ENCODE measurements at regions not wholly inside any gene's neighbourhood (a gene's known extent, or its start where the extent isn't known, plus 50 kb on each side); places are given as distances from the start of the nearest gene placed in this dataset.

DNA sequence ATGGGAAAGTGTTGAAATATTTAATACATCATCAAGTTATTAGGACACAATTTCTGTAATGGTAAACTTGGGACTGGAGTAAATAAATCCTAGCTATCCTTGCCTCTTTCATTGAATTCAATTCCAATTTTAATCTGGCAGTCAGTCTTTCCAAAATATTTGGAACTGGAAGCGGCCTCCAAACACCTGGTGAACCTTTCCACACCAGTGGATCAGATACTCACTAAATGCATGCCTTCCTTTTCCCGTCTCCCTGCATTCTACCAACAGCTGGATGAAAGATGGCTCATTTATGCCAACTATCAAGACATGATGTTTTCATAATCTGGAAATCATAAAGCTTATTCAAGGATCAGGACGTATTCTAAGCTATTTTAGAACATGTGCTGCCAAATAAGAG is 488.2 kb upstream of the SPHKAP start:
- FAIRE-seq (no peak), DNase-seq (ENCODE audit: low spot score in 2 of 2) (no peak)

DNA sequence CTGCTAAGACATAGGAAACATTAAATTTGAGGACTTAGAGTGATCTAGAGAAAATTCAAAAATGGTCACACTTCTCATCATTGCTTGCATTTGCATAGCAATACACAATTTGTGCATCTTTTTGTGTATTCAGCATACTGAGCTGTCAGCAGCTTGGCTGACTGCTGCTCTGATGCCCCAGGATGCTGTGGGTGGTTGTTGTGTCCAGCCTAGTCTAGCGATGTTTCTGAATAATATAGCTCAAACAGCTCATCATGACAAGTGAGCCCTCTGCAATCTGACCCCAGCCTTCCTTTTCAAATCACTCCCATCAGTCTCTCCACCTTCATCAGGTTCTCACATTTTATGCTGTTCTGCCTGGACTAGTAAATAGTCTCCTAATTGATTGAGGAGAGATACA is 483.7 kb upstream of the SPHKAP start:
- no peak for FAIRE-seq

DNA sequence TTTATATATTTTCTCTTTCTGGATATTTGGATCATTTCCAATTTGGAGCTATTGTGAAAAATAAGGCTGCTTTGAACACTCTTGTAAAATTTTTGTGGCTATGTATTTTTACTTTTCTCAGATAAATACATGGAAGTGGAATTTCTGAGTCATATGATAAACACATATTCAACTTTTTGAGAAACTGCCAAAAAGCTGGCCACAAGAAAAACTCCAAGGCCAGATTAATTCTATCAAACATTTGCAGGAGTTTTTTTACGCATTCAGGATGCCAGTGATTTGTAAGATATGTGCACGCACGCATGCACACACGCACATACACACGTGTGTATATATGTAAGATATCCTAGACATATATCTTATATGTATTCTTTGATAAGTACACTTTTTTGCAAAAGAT is 477.5 kb upstream of the SPHKAP start:
- no peak for DNase-seq (ENCODE audit: low spot score in 2 of 2)
- FAIRE-seq = no peak

More for the DNA sequence above, 483.7 kb upstream of the SPHKAP start:
- DNase-seq (ENCODE audit: low spot score in 2 of 2) = no peak

DNA sequence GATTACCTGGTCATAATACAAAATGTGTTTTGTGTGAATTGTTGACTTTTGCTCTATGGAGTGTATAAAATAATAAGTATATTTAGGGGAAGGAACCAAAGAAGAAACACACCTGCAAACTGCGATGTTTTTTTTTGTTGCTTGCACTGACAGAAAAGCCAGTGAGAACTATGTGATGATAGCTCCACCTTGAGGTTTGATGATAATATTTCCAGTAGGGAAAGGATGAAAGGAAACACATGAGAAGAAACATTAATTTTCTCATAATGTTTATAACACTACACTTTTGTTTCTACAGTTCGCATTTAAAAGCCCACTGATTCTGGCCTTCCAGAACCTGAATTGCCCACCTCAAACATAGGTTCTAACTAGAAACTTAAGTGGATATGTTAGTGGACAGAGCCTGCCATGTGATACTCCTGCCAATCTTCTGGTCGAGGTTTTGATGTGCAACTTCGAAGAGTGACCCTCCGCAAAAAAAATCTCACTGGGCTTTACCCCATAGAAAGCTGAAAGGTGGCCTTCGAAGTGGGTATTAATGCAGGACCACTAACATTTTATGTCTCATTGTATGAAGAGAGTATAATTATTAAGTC is 476.4 kb upstream of the SPHKAP start:
- peak; percentile 72 for FAIRE-seq
- DNase-seq (ENCODE audit: low spot score in 2 of 2) = peak in 1 of 2 donors; percentile 6

DNA sequence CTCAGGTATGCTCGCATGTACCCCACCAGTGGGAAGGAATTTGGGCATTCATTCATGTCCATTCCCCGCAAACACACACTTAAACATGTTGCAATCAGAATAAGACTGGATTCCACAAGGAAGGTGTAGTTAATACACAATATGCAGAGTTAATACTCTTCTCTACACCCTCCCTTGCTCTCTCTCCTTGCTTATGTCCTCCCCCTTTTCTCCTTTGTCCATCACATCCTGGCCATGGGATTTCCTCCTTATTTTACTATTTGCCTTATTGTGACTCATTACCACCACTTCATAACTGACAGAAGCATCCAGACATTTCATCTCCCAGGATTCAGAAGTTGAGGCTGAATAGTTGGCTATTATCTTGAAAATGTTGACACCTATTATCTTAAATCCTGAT is 473.8 kb upstream of the SPHKAP start:
- DNase-seq (ENCODE audit: low spot score in 2 of 2) = no peak

DNA sequence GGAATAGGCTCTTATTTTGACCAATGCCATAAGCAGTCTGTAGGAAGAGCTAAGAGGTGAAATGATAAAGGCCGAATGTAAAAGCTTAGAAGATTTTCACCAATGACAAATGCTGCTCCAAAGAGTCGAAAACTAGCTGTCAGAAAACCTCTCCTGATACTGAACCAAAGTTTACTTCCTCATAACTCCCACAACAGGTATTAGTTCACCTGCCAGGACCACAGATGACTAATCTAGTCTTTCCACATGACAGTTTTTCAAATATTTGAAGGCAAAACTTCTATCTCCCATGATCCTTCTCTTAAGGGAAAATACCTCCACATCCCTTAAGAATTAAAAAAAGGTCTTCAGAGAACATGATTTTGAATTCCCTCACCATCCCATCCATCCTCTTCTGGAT is 473.2 kb upstream of the SPHKAP start:
- no peak for DNase-seq (ENCODE audit: low spot score in 2 of 2)
- no peak for FAIRE-seq

More for the DNA sequence above, 473.8 kb upstream of the SPHKAP start:
- FAIRE-seq = no peak

DNA sequence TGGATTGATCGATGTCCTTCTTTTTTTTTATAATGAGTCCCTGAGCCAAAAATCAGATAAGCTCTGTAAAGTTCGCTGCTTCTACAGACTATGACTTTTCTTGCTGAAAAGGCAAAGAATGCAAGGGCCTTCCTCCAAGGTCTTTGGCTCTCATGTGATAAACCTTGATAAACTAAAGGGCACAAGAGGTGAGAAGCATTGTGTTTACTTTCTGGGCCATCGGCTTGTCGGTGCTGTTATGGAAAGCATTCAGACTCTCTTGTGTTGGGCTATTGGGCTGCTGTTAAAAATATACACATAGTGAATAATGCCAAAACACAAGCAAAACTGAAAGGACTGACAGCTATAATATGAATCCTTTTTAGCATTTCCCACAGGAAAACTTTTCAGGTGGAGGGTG is 472.4 kb upstream of the SPHKAP start:
- no peak for FAIRE-seq
- no peak for DNase-seq (ENCODE audit: low spot score in 2 of 2)

DNA sequence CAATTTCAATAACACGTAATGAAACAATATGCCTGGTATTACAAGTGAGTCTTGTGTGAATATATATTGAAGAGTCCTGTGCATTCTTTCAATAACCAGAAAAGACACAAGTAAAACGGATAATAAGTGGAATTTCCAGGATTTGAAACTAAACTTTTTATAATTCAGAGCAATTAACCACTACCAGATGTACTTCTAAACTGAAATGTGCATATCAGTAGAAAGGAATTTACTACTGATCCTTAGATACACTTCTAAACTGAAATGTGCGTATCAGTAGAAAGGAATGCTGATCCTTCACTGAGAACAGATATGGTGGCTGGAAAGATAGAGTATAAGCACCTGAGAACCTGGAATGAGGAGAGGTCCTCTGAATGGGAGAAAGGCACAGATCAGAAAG is 470.9 kb upstream of the SPHKAP start:
- FAIRE-seq = no peak
- no peak for DNase-seq (ENCODE audit: low spot score in 2 of 2)

DNA sequence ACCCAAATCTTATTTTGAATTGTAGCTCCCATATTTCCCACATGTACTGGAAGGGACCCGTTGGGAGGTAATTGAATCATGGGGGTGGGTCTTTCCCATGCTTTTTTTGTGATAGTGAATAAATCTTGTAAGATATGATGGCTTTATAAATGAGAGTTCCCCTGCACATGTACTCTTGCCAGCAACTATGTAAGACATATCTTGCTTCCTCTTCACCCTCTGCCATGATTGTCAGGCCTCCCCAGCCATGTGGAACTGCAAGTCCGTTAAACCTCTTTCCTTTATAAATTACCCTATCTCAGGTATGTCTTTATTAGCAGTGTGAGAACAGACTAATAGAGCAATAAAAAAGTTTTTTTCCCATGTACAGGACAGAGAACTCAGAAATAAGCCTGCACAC is 468.4 kb upstream of the SPHKAP start:
- FAIRE-seq (no peak), DNase-seq (ENCODE audit: low spot score in 2 of 2) (no peak)

DNA sequence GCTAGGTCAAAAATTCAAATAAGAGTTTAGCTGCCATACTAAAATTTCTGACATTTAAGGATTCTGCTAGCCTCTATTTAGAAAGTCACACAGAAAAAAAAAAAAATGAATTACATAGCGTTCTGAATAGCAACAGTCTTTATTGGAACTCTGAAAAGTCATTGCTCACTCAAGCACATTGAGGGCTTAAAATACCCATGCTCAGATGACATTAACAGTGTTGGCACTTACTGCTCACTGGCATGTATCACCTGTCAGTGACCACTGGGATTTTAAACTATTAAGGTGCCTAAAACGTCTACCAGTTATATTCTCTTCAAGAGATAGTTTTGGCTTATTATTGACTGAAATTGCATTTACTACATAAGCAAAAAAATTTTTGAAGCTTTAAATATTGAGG is 468.0 kb upstream of the SPHKAP start:
- DNase-seq (ENCODE audit: low spot score in 2 of 2) (no peak), FAIRE-seq (no peak)

DNA sequence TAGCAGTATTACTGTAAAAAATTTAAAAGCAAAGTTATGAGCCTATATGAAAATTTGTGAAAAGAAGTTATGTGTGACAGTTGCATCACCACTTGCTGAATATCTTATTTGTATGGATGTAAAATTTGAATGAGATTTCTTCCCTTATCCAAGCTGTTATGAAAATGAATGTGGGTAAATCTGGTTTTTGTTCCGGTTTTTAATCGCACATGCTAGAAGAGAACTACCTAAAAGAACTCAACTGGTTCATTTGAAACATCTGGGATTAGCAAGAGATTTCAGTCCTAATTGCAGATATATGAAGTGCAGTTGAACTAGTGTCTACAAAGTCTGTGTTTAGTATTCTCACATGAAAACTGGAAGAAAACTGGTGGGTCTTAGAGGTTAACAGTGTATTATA is 467.1 kb upstream of the SPHKAP start:
- no peak for FAIRE-seq
- DNase-seq (ENCODE audit: low spot score in 2 of 2) = no peak

DNA sequence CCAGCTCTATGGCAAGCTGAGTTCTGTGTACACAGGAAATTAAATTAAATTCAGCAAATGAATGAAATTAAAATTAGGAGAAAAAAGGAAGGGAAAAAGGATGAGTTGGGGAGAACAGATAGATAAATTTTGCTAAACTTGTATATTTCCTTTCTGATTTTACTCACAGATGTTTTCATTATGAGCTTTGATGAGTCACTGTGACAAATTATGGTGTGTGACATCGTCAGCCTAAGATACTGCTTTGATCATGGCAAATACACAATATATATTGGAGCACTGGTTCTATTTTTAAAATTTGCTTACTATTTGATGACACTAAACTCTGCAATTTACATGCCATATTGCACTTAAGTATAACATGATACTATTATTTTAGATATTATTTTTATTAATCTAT is 464.6 kb upstream of the SPHKAP start:
- FAIRE-seq (no peak), DNase-seq (ENCODE audit: low spot score in 2 of 2) (no peak)

DNA sequence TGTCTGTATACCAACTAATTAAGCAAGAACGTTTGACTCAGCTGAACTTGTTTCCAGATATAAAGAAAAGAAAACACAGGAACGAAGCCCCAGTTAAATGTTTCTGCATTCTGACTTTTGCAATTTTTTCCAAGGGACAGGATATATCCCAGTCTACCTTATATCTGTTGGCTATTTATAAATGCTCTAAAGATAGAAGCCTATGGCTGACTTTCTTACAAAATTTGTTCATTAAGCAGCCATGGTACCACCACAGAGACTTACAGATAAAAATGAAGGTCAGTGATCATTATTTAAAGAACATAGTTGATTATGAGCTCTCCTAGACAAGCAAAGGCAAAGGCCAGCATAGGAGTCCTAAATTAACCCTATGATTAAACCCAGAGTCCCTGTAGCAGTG is 462.7 kb upstream of the SPHKAP start:
- FAIRE-seq = no peak
- DNase-seq (ENCODE audit: low spot score in 2 of 2) = no peak

DNA sequence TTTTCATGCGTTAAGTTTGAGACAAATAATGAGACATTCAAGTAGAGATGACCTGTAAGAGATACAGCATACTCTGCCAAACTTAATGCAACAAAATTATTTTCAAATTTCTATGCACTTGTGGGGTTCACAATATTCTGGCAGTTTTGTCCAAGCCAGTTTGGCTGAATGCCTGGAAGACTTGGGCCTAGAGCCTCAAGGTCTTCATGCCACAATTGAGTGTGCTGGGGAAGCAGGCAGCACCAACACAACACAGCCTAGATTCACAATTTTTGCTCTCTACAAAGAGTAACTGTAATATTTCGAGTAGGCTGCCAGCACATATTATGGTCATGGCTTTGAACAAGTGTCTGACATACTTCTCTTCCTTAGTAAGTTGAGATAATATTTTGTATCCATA is 461.4 kb upstream of the SPHKAP start:
- FAIRE-seq = no peak

DNA sequence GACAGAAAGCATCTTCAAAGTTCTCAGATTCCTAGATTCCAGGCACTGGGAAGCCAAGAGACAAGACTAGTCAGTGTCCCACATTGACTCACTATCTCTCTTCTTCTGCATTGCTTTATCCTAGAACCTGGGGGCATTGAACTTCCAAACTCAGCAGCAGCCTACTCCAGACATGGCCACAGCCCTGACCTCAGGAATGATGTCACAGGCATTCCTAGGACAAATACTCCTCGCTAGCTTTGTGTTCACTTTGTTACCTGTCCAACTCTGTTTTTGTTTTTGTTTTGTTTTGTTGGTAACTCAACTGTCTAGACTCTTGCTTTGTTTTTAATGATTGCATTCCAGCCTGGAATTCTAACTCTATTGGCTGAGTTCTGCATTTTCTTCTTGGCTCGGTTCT is 449.3 kb upstream of the SPHKAP start:
- FAIRE-seq (no peak), DNase-seq (ENCODE audit: low spot score in 2 of 2) (no peak)

More for the DNA sequence above, 461.4 kb upstream of the SPHKAP start:
- DNase-seq (ENCODE audit: low spot score in 2 of 2) = no peak

DNA sequence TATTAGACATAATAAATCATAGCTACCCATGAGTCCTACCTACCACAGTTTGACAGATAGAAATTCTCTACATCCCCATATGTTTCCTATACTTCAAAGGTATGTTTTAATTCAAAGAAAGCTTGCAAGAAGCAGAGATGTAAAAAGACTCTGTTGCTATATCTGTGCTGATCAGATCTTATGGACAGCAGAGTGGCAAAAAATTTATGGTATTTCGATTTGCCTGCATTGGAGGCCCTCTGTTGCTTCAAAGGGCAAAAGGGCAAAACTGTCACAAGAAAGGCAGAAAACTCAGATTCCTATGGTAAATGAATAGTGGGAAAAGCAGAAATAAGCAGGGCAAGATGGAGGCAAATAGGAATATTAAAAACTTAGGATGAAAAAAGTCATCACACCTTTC is 447.8 kb upstream of the SPHKAP start:
- FAIRE-seq (no peak), DNase-seq (ENCODE audit: low spot score in 2 of 2) (no peak)

DNA sequence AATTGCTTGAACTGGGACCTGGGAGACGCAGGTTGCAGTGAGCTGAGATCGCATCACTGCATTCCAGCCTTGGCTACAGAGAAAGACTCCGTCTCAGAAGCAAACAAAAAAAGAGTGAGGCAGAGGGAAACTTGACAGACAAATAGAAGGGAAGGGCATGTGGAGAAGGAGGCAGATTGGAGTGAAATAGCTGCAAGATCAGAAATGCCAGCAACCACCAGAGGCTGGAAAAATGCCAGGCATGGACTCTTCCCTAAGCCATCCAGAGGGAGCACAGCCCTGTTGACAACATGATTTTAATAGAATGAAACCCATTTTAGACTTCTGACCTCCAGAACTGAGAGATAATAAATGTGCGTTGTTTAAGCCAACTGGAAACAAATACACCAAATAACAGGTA is 447.2 kb upstream of the SPHKAP start:
- FAIRE-seq = no peak

DNA sequence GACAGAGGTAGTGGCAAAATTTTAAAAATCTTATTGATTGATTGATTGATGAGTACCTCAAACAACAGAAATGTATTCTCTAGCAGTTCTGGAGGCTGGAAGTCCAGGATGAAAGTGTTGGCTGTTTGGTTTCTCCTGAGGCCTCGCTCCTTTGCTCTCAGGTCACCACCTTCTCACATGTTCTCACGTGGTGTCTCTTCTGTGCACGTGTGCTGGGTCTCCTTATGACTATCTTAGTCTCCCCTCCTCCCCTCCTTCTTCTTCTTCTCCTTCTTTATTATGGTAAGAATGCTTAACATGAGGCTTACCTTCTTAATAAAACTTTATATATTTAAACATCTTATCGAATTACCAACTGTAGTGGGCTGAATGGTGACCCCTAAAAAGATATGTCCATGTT is 446.0 kb upstream of the SPHKAP start:
- no peak for DNase-seq (ENCODE audit: low spot score in 2 of 2)
- FAIRE-seq = no peak

More for the DNA sequence above, 447.2 kb upstream of the SPHKAP start:
- no peak for DNase-seq (ENCODE audit: low spot score in 2 of 2)

DNA sequence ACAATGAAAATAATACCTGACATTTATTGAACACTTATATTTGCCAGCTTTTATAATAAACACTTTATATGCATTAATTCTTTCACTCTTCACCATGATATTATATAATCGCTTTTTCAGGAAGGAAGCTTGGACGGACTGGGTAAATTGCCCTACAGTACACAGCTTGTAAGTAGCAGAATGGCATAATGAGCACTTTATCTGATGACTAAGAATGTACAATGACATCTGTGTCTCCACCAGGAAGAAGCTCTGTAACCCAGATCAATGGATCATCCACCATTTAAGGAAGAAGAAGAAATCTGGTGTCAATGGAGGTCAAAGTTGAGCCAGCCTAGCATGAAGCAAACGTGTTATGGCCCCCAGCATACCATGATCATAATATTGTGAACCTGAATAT is 444.0 kb upstream of the SPHKAP start:
- DNase-seq (ENCODE audit: low spot score in 2 of 2) (no peak), FAIRE-seq (no peak)

DNA sequence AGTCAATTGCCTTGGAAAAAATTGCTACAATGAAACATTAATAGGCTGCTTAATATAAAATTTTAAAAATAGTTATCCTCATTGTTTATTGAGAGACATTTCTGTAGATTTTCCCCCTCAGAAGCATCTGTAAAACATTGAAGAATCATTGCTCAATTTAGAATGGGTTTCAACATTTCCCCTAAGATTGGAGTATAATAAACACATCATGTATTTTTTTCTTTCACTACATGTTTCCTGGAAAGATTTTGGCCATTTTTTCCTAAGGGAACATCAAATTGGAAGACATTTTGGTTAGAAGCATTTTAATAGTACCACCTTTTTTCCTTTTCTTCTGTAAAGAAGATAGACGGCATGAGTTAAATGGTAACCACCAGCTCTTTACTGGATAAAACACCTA is 443.2 kb upstream of the SPHKAP start:
- no peak for FAIRE-seq
- no peak for DNase-seq (ENCODE audit: low spot score in 2 of 2)

DNA sequence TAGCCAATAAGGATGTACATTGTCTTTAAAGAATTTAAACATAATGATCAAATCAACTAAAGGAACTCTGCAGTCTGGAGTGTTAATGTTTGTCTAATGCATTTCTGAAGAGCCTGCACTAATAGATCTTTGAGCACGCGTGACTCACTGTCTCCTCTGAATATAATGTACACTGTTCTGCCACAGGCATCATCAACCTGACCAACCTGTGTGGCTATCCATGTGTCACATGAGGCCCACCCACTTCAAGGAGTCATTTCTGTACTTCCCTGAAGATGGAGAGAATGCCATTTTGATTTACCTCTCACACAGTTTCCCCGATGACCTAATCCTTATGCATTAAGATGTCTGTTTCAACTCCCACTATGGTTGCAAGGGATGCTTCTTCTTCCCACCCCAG is 434.0 kb upstream of the SPHKAP start:
- DNase-seq (ENCODE audit: low spot score in 2 of 2) = no peak
- no peak for FAIRE-seq

DNA sequence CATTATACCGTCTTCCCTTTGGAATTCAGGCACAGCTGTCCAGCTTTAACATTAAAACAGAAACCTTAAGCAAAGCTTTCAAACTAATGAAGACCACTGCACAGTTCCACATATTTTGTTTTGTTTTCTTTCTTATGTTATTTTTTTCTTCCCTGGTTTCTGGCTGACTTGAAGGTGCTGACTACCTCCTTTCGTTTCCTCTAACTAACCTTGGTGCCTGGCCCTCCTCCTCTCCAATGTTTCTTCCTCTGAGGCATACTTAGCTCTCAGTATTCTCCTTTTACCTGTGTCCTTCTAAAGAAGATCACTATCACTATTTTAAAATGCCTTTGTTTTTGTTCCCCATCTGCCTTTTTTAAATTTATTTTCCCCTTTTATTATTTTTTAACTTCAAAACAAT is 433.3 kb upstream of the SPHKAP start:
- FAIRE-seq = no peak
- no peak for DNase-seq (ENCODE audit: low spot score in 2 of 2)

DNA sequence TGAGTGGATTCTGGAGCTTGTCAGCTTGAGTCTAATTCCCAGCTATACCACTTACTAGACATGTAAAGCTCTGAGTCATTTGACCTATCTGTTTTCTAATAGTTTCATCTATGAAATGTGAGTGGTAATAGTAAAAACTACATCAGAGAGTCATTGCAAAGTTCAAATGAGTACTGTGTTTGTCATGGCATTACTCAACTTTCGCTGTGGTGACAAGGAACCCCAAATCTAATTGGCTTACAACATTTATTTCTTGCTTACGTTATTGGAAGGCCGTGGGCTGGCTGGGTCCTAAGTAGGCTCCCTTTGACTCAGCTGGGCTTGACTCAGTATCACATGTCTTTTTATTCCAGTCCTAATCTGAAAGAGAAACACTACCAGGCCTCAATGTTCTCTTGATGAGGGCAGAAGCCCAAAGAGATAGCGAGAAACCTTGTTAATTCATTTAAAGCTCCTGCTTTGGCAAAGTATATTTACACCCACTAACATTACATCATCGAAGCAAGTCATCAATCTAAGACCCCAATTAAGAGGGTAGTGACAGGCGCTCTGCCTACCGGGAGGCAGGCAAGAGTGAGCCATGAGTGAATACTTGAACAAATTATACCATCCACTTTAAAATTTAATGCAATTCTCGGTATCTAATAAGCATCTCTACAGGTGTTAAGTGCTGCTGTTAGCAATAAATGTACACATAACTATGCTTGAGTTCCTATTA is 431.8 kb upstream of the SPHKAP start:
- FAIRE-seq (no peak), DNase-seq (ENCODE audit: low spot score in 2 of 2) (no peak)

Data from frontal cortex (tissue), 3 donors.